GM18873 (cell line): ENCODE measurements at regions not wholly inside any gene's neighbourhood (a gene's known extent, or its start where the extent isn't known, plus 50 kb on each side); places are given as distances from the start of the nearest gene placed in this dataset.

Experiments
- ATAC-seq: cut with Tn5 transposase; IDR thresholded peaks from one replicate; pipeline ENCODE4 v1.9.1; 2021; ENCODE audit warnings: mild to moderate bottlenecking, moderate library complexity, moderate number of reproducible peaks; ENCODE audit not compliant: unreplicated experiment, low FRiP score

DNA sequence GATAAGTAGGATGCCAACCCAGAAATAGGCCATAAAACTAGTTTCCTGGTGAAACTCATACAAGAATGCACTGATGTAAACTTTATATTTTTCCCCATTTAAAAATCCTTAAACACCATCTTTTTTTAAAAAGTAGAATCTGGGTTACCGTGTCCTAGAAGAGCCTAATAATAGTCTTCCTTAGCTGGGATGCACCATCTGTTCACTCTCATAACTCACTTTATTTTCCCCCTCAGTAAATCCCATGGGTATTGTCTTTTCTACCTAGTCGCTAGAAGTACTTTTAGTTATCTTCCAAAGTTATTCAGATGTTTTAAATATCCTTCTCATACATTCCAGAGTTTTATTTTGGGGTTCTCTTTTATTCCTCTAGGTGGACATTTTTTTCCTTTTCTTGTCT, 250.2 kb downstream of the PLA2G4A start:
- no peak for ATAC-seq

DNA sequence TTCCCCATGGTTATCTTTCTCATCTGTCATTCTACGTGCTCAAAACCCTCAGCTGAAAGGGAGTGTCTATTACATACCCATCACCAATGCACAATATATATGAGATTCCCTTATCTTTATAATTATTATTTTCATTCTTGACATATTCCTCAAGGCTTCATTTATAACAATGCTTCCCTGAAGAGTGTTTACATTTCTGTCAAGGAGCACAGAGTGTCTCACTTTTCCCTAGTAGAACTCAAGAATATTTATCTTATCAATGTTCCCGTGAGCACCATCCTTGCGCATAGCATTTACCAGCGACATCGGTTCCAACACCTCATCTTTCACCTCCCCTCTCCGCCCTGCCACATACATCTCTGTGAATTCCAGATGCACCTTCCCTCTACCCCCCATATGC, 250.6 kb downstream of the PLA2G4A start:
- ATAC-seq = no peak

DNA sequence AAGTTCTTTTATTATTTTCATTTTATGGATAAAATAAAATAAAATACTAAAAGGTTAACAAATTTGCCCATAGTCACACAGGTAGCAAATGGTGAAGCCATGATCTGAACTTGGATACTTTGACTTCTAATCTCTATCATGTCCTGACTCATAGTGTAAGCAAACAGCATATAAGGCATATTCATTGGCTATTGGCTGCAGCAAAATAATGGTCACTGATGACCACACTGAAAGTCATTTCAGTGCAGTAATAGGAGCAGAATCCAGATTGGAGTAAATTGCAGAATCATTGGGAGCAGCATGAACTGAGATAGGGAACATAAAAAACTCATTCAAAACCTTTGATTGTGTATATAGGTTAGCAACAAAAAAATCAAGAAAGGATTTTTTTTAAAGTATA, 262.9 kb downstream of the PLA2G4A start:
- no peak for ATAC-seq

DNA sequence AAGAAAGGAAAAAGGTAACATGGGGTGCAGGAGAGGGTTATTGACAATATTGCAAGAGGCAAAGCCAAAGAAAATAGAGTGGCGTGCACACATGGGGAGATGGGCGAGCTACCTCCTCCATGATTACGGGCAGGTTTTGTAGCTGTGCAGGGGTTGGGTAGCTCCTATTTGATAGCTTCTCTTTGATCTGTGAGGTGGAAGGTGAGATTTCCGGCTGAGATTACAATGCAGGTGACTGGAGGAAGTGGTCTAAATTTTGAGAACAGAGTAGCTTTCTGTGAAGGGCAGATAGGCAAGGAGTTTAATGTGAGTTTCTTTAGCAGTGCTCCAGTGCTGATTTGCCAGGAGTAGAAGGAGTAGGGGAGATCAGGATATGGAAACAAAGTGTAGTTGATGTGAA, 263.4 kb downstream of the PLA2G4A start:
- no peak for ATAC-seq

DNA sequence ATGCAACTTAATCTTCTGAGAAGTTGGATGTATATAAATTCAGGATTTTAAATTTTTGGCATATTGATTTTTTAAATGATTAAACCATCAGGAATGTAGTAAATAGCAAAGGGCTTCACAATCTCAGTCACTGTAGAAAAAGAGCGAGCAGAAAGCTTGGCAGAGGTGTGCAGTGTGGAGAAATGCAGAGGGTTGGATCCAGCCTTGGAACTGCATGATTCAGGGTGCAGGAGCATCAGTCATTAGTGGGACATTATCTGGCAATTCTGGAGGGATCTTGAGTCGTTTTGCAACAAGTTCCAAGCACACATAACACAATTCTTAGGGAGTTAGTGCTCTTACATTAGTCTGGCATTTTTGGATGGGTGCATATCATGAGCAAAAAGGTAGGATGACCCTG, 267.9 kb downstream of the PLA2G4A start:
- no peak for ATAC-seq

DNA sequence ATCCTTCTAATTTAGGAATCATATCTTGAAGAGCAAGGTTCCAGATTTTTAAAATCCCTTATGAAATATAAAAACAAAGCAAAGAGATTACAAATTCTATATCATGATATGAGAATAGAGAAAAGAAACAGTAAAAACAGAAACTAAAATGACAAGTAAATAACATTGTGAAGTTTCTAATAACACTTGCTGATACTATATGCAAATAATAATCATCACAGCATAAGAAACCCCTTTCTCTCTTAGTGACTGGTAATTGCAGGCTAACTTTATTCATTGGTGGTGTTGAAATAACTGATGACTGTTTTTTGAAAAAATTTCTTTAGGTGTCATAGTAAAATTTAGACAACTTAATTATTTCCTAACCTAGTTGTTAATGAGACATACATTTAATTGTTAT, 281.6 kb downstream of the PLA2G4A start:
- ATAC-seq = no peak

DNA sequence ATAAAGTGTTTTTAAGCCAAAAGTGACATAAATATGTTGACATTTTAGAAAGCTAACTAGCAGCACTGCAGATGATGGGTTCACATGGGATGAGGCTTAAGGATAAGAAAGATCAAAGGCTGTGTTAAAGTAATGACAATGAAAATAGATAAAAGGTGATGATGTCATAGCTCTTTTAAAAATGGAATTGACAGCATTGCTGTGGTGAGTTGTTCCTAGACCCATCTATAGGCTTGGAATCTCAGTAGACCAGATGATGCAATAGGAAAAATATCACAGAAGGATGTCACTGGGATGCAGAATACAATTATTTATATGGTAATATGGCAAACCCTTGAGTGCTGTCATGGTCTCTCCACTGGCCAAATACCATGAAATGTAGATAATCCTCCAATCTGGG, 286.0 kb downstream of the PLA2G4A start:
- ATAC-seq = no peak

DNA sequence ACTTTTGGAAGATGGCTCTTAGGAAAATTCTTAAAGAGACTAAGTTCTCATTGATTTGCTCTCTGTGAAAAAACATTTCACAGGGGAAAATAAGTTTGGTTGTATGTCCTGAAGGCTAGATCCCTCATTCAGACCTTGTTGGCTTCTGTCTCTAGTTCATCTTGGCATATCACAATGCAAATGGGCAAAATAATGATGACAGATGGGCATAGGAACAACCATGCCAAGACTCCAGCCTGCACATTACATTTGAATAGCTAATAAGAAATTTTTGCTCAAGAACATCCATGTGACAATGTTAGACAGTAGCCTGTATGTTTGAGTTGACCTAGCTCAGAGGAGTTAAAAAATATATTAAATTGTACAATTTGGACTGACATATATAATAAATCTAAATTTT, 292.9 kb downstream of the PLA2G4A start:
- no peak for ATAC-seq

DNA sequence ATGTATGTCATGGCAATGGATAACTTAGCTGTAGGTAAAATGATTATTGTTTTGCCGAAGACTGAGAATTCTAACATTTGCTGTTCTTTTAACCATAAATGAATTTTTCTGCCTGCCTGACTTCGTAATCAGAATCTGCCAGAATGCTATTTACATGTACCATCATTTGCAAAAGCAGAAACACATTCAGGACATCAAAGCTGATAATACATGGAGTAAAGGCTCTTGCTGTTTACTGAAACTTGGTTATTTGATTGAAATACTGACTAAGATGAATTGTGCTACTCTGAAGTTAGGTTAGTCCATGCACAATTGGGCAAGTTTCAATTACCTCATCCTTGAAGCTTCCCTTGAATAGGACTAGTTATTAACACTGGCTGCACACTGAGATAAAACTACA, 293.8 kb downstream of the PLA2G4A start:
- ATAC-seq = no peak

DNA sequence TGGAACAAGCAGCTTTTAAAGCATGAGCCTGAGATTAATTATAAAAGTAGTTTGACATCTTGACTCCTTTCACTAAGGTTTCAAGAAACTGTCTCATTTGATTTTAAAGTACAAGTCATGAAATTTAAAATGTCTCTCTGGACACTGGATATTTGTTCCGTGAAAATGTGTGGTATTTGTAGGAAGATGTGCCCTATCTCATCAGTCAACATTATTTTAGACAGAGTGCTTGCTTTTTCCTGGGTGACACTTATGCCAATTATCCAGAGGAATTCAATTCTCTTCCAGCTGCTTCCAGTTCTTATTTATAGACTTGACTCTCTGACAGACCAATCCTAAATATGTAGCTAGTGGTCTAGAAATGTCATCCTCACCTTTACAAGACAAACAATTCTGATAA, 300.4 kb downstream of the PLA2G4A start:
- no peak for ATAC-seq

DNA sequence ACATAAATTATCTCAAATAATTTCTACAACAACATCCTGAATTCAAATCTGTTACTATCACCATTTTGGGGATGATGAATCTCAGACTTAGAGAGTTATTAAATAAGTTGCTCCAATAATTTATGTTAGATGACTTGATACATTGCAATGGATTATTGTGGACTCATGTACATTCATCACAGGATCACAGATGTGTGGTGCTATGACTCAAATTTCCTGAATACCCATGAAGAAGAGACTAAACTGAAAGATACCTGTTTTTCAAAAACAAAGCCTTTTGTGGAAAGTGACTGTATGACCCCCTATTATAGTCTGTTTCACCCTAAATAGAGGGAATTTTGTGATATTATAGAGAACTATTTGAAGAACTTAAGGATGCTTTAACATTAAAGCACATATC, 315.0 kb downstream of the PLA2G4A start:
- no peak for ATAC-seq

DNA sequence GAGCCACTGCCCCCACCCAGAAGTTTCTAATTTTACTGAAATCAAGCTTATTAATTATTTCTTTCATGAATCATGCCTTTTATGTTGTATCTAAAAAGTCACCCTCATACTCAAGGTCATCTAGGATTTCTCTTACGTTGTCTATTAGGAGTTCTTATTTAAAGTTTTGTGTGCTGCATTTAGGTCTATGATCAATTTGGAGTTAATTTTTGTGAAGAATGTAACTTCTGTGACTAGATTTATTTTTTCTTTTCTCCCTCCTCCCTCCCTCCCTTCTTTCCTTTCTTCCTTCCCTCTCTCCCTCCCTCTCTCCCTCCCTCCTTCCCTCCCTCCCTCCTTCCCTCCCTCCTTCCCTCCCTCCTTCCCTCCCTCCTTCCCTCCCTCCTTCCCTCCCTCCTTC, 317.6 kb downstream of the PLA2G4A start:
- ATAC-seq = no peak

DNA sequence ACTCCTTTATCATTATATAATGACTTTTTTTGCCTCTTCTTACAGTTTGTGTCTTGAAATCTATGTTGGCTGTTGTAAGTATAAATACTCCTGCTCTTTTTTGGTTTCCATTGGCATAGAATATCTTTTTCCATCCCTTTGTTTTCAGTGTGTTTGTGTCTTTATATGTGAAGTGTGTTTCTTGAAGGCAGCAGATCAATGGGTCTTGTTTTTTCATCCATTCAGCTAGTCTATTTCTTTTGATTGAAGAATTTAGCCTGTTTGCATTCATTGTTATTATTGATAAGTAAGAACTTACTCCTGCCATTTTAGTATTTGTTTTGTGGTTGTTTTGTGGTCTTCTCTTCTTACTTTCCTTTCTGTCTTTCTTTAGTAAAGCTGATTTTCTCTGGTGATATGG, 322.8 kb downstream of the PLA2G4A start:
- no peak for ATAC-seq

DNA sequence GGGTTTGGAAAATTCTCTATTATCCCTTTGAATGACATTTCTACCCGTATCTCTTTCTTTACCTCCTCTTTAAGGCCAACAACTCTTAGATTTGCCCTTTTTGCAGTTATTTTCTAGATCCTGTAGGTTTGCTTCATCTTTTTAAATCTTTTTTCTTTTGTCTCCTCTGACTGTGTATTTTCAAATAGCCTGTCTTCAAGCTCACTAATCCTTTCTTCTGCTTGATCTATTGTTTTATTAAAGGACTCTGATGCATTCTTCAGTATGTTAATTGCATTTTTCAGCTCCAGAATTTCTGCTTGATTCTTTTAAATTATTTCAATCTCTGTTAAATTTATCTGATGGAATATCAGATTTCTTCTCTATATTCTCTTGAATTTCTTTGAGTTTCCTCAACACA, 324.3 kb downstream of the PLA2G4A start:
- no peak for ATAC-seq

DNA sequence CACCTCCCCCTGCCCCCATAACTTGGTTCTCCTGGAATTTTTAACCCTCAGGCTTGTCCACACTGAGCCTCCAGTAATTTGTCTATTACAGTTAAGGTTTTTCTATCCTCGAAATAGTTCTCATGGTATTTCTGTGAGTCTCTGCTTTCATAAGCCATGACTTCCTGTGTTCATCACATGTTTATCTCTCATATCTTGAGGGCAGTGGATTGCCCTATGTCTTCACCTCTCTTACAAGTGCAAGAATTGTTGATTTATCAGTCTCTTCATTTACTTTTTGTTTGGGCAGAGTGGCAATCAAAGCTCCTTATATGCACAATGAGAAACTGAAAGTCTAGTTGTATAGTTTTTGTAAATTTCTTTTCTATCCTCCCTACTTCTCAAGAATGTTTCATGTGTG, 328.4 kb downstream of the PLA2G4A start:
- ATAC-seq = no peak

DNA sequence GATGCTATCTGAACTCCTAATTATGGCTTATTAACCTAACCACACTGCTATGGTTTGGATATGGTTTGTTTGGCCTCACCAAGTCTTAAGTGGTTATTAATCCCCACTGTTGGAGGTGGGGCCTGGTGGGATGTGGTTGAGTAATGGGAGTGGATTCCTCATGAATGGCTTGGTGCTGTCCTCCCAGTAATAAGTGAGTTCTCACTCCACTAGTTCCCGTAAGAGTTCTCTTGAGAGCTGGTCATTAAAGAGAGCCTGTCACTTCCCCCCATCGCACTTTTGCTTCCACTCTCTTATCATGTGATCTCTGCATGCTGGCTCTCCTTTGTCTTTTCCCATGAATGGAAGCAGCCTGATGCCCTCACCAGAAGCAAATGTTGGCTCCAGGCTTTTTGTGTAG, 328.8 kb downstream of the PLA2G4A start:
- no peak for ATAC-seq

DNA sequence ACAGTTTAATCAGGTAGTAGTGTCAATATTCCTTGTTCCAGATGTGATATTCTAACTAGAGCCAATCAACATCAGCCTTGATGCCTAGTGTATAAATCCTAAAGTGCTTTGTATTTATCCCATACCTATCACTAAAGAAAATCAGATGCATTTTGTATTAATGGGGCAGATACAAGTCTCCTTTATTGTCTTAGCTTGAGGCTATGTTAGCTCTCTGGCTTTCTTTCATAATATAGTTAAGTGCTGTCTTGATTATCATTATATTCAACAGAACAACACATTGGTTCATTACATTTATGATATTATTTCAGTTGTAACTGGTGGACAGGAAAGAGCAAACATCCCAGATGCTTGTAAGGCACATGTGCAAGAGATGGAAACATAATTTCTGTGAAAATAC, 338.8 kb downstream of the PLA2G4A start:
- ATAC-seq = no peak

DNA sequence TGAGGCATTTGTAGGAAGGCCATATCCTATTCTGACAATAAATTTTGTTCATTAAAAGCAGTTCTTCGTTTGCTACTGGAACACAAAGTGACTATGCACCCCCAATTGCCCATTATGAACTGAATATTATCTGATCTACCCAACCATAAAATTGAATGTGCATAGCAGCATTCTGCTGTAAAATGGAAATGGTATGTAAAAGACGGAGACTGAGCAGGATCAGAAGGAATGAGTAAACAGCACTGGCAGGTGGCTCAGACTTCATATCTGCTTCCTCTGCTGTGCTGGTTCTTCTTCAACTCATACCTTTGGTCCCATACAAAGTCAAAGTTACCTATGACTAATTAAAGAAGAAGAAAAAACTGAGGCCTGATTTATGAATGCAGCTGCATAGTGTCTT, 339.5 kb downstream of the PLA2G4A start:
- ATAC-seq = no peak

DNA sequence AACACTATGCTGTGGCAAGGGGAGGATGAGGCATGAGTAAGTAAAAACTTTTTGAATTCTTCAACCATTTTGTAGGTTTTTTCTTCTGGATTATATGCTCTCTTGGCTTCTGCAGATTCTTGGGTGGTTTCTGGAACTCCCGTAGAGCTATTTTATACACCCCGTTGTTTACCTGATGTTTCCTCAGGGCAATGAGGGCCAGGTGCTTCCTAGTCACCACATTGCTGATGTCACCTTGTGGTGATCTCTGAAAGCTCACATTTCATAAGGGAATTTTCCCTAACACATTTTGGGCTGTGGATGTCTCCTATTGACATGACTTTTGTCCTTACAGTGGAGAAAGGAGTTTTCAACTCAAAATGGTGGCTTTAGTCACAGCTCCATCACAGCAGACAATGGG, 356.6 kb downstream of the PLA2G4A start:
- peak; percentile 72 for ATAC-seq

DNA sequence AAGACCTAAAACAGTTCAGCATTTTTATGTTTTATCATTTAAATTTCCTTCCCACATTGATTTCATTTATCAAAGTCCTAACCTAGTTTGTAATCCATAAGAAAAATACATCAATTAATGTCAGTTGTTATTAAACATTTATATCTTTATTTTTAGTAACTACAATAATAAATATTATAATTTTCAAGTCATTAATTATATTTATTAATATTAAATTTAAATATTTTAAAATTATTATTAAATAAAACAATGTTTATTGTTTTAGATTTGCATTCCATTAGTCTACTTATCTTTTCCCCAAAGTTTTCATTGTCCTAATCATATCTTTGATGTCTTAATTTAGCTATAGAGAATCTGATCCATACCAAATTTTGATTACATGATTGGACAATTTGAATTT, 368.9 kb downstream of the PLA2G4A start:
- ATAC-seq = no peak

DNA sequence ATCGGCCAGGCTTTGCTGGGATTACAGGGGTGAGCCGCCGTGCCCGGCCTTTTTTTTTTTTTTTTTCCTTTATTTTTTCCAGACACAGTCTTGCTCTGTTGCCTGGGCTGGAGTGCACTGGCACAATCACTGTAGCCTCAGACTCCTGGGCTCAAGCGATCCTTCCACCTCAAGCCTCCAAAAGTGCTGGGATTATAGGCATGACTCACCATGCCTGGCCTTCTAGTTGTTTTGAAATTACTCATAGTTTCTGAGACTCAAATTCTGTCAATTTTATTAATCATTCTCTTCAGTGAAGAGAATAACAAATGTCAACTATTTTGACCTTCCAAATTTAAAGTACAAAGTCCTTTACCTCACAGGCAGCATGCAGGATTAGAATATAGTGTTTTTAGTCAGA, 374.5 kb downstream of the PLA2G4A start:
- ATAC-seq = no peak

DNA sequence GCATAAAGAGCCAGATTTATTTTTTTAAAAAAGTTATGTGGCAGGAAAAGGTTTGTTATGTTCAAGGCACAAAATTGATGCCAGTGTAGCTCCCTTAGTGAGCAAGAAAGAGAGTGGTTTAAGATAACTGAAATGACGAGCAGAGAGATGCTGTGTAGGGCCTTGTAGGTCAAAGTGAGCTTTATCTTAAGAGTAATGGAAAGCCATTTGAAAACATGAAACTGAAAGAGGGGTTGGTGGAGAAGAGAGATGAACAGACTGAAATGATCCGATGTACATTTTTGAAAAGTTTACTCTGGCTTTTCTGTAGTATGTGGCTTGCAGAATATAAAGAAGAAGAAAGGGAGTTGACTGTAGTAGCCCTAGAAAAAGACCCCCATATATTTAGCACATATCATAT, 383.6 kb downstream of the PLA2G4A start:
- ATAC-seq = no peak

DNA sequence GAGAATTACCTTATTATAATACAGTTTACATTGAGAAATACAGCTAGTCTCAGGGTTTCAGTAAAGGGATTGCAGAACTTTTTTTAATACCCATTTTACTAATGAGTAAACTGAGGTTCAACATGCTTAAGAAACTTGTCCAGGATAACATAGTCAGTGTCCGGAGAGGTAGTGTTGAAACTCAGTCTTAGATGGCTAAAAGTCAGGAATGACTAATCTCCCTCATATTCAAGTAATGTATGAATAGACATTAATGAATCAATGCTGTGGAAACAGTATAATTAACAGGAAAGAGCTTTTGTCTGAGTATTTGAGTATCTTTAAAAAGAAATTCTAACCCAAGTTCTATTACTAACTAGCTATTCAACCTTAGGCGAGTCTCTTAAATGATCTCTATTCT, 397.6 kb downstream of the PLA2G4A start:
- ATAC-seq = no peak

DNA sequence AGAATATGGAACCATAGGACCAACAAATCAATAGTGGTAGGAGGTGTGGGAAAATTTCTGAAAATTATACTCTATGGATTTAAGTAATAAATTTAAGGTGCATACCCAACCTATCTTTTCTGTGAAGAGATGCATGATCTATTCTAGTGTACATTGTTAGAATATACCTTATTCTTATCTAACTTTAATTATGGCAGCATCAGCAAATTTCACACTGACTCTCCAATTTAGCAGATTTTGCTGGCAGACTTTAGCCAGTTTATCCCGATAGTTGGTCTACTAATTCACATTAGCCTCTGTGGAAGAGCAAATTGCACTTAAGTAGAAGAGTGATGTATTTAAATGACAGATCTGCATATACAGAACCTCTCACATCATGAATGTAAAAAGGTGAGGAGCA, 400.0 kb downstream of the PLA2G4A start:
- no peak for ATAC-seq
